ENCODE measurements at regions not wholly inside any gene's neighbourhood (a gene's known extent, or its start where the extent isn't known, plus 50 kb on each side); places are given as distances from the start of the nearest gene placed in this dataset.

- TF ChIP-seq TAF1 (IDR thresholded peaks at IDR 0.05; ENCODE audit: low read depth), result no peak
- TF ChIP-seq EZH2 (IDR thresholded peaks at IDR 0.05; ENCODE audit: borderline replicate concordance, insufficient read depth, low read length, poor library complexity, severe bottlenecking), result no peak
- TF ChIP-seq POLR2AphosphoS5 (IDR thresholded peaks at IDR 0.05), result no peak
- TF ChIP-seq RAD21 (conservative IDR thresholded peaks at IDR 0.05), result no peak
- no peak for TF ChIP-seq CTCF (IDR thresholded peaks at IDR 0.05; ENCODE audit: poor library complexity, severe bottlenecking)
- H3K9ac ChIP-seq (ENCODE audit: low read length), result no peak overlapping the region
Observed at GRCh38 chr13:72062566-72062965, 195.6 kb upstream of the DACH1 start.

GRCh38 chr13:72061613-72062012 lies 194.6 kb upstream of the DACH1 start:
- H3K27me3 ChIP-seq (ENCODE audit: insufficient read depth, low read depth, low read length), result no peaks in the 10 kb centered on the region
- no peak for TF ChIP-seq CTCF (IDR thresholded peaks at IDR 0.05; ENCODE audit: poor library complexity, severe bottlenecking)
- no peak for TF ChIP-seq MXI1 (conservative IDR thresholded peaks at IDR 0.05; ENCODE audit: poor library complexity, severe bottlenecking)
- TF ChIP-seq SMC3 (conservative IDR thresholded peaks at IDR 0.05; ENCODE audit: poor library complexity), result no peak
- TF ChIP-seq TAF1 (IDR thresholded peaks at IDR 0.05; ENCODE audit: low read depth), result no peak
- no peak for TF ChIP-seq POLR2AphosphoS5 (IDR thresholded peaks at IDR 0.05)
- TF ChIP-seq RAD21 (conservative IDR thresholded peaks at IDR 0.05), result no peak
- H3K9me2 ChIP-seq (ENCODE audit: insufficient read depth, low read length), result no peaks in the 10 kb centered on the region
- no peak overlapping the region for H3K27ac ChIP-seq (ENCODE audit: low read length)
- no peaks in the 10 kb centered on the region for H4K20me1 ChIP-seq (ENCODE audit: insufficient read depth)
- H3K9ac ChIP-seq (ENCODE audit: low read length), result no peak overlapping the region
- no peaks in the 10 kb centered on the region for H3K79me2 ChIP-seq (replicated peaks; ENCODE audit: insufficient read depth, low read length)
- no peaks in the 10 kb centered on the region for H3F3A ChIP-seq (ENCODE audit: insufficient read depth, low read length, poor library complexity, severe bottlenecking)
- no peak overlapping the region for H3K4me3 ChIP-seq (ENCODE audit: low read length)
- H3K9me3 ChIP-seq (ENCODE audit: low read length), result no peaks in the 10 kb centered on the region
- no peak overlapping the region for H2AFZ ChIP-seq (ENCODE audit: low read depth, low read length)
- no peak overlapping the region for H3K4me2 ChIP-seq (ENCODE audit: low read length)
- no peaks in the 10 kb centered on the region for H3K36me3 ChIP-seq (ENCODE audit: insufficient read depth, low read length)

More at GRCh38 chr13:72062566-72062965, 195.6 kb upstream of the DACH1 start:
- H3K9me3 ChIP-seq (ENCODE audit: low read length), result no peaks in the 10 kb centered on the region
- H3K36me3 ChIP-seq (ENCODE audit: insufficient read depth, low read length), result no peaks in the 10 kb centered on the region
- no peak overlapping the region for H2AFZ ChIP-seq (ENCODE audit: low read depth, low read length)
- no peak overlapping the region for H3K4me3 ChIP-seq (ENCODE audit: low read length)
- H4K20me1 ChIP-seq (ENCODE audit: insufficient read depth), result no peaks in the 10 kb centered on the region
- no peaks in the 10 kb centered on the region for H3K27me3 ChIP-seq (ENCODE audit: insufficient read depth, low read depth, low read length)
- no peaks in the 10 kb centered on the region for H3K9me2 ChIP-seq (ENCODE audit: insufficient read depth, low read length)
- H3K79me2 ChIP-seq (replicated peaks; ENCODE audit: insufficient read depth, low read length), result no peaks in the 10 kb centered on the region
- H3K4me2 ChIP-seq (ENCODE audit: low read length), result no peak overlapping the region
- no peaks in the 10 kb centered on the region for H3F3A ChIP-seq (ENCODE audit: insufficient read depth, low read length, poor library complexity, severe bottlenecking)
- H3K27ac ChIP-seq (ENCODE audit: low read length), result no peak overlapping the region

- H3K4me3 ChIP-seq (ENCODE audit: low read length), result no peak overlapping the region
- H3K9me2 ChIP-seq (ENCODE audit: insufficient read depth, low read length), result no peaks in the 10 kb centered on the region
Observed at GRCh38 chr13:72050251-72050650, 183.2 kb upstream of the DACH1 start.

More at GRCh38 chr13:72050251-72050650, 183.2 kb upstream of the DACH1 start:
- Histone ChIP-seq H3K9ac (ENCODE audit: low read length) (no peak overlapping the region), H4K20me1 (ENCODE audit: insufficient read depth) (no peaks in the 10 kb centered on the region), H3K27me3 (ENCODE audit: insufficient read depth, low read depth, low read length) (no peaks in the 10 kb centered on the region), H3F3A (ENCODE audit: insufficient read depth, low read length, poor library complexity, severe bottlenecking) (no peaks in the 10 kb centered on the region), H3K79me2 (replicated peaks; ENCODE audit: insufficient read depth, low read length) (no peaks in the 10 kb centered on the region), H3K27ac (ENCODE audit: low read length) (no peak overlapping the region), H3K4me2 (ENCODE audit: low read length) (no peak overlapping the region), H3K36me3 (ENCODE audit: insufficient read depth, low read length) (no peaks in the 10 kb centered on the region), H2AFZ (ENCODE audit: low read depth, low read length) (no peak overlapping the region), H3K9me3 (ENCODE audit: low read length) (peaks cover 4% of the 10 kb centered on the region)
- TF ChIP-seq REST (IDR thresholded peaks at IDR 0.05; ENCODE audit: borderline replicate concordance) (no peak), TAF1 (IDR thresholded peaks at IDR 0.05; ENCODE audit: low read depth) (no peak), CTCF (IDR thresholded peaks at IDR 0.05; ENCODE audit: poor library complexity, severe bottlenecking) (no peak), EP300 (conservative IDR thresholded peaks at IDR 0.05; ENCODE audit: poor library complexity, severe bottlenecking) (no peak), RAD21 (conservative IDR thresholded peaks at IDR 0.05) (no peak), SMC3 (conservative IDR thresholded peaks at IDR 0.05; ENCODE audit: poor library complexity) (no peak), POLR2AphosphoS5 (IDR thresholded peaks at IDR 0.05) (no peak), EZH2 (IDR thresholded peaks at IDR 0.05; ENCODE audit: borderline replicate concordance, insufficient read depth, low read length, poor library complexity, severe bottlenecking) (no peak), MXI1 (conservative IDR thresholded peaks at IDR 0.05; ENCODE audit: poor library complexity, severe bottlenecking) (no peak)

Data from neural cell (in vitro differentiated cells).